PC-9 (cell line): ENCODE measurements at regions not wholly inside any gene's neighbourhood (a gene's known extent, or its start where the extent isn't known, plus 50 kb on each side); places are given as distances from the start of the nearest gene placed in this dataset.

ENCODE experiments used
- BruUV-seq: library from RNA; stranded (reverse); fragments of 400-500 nt; replicated peaks from 2 replicates; lab custom pipeline; 2021; lab: Mats Ljungman, UMichigan
- CTCF ChIA-PET: fragments of 300-600 bp; sonication (Branson Sonifier 250); formaldehyde crosslinking; loops from one replicate; lab custom pipeline; 2022; ENCODE audit warnings: antibody characterized with exemption; lab: Charles Lee
- POLR2A ChIA-PET: fragments of 300-600 bp; sonication (Branson Sonifier 250); formaldehyde crosslinking; loops from one replicate; lab custom pipeline; 2022; ENCODE audit warnings: antibody characterized with exemption; ENCODE audit not compliant: unreplicated experiment; lab: Charles Lee
- DNase-seq, 2 experiments: peaks; one replicate each; pipeline versions ENCODE4 v3.0.0 to v3.0.0-alpha.2; 2015 to 2022; ENCODE audit warnings: mixed read lengths in 1 of 2
- H2AFZ ChIP-seq: fragments of 200-600 bp; sonication (generic); 2 replicates; pipeline ENCODE4 v1.8.1; 2017; ENCODE audit warnings: antibody characterized with exemption
- H3F3A ChIP-seq: fragments of 200-600 bp; sonication (generic); 2 replicates; pipeline ENCODE4 v1.8.1; 2017; ENCODE audit warnings: antibody characterized with exemption, mild to moderate bottlenecking, low read depth; ENCODE audit not compliant: insufficient read depth
- H3K27ac ChIP-seq: fragments of 200-600 bp; sonication (generic); 2 replicates; pipeline ENCODE4 v1.6.1; 2016; ENCODE audit warnings: mixed run types
- H3K27me3 ChIP-seq: fragments of 200-600 bp; sonication (generic); 2 replicates; pipeline ENCODE4 v1.6.1; 2016; ENCODE audit warnings: low read depth, mixed run types; ENCODE audit not compliant: insufficient read depth
- H3K36me3 ChIP-seq: fragments of 200-600 bp; sonication (generic); 2 replicates; pipeline ENCODE4 v1.6.1; 2016; ENCODE audit warnings: low read depth, mixed run types
- H3K4me1 ChIP-seq: fragments of 200-600 bp; sonication (generic); replicated peaks from 2 replicates; pipeline ENCODE4 v1.6.1; 2016; ENCODE audit warnings: mixed run types; ENCODE audit not compliant: insufficient read depth
- H3K4me2 ChIP-seq: fragments of 200-600 bp; sonication (generic); 2 replicates; pipeline ENCODE4 v1.6.1; 2017; ENCODE audit warnings: mixed run types
- H3K4me3 ChIP-seq: fragments of 200-600 bp; sonication (generic); 2 replicates; pipeline ENCODE4 v1.6.1; 2016; ENCODE audit warnings: mixed run types
- H3K79me2 ChIP-seq: fragments of 200-600 bp; sonication (generic); 2 replicates; pipeline ENCODE4 v1.6.1; 2017; ENCODE audit warnings: low read depth, mixed run types
- H3K9me2 ChIP-seq: fragments of 200-600 bp; sonication (generic); 2 replicates; pipeline ENCODE4 v1.8.1; 2017; ENCODE audit warnings: mild to moderate bottlenecking; ENCODE audit not compliant: insufficient read depth
- H3K9me3 ChIP-seq: fragments of 200-600 bp; sonication (generic); 2 replicates; pipeline ENCODE4 v1.8.1; 2016; ENCODE audit warnings: low read depth; ENCODE audit not compliant: insufficient read depth
- H4K20me1 ChIP-seq: fragments of 200-600 bp; sonication (generic); 2 replicates; pipeline ENCODE4 v1.8.1; 2017; ENCODE audit not compliant: insufficient read depth
- CTCF ChIP-seq: fragments of 200-600 bp; sonication (generic); conservative IDR thresholded peaks from 2 replicates; pipeline ENCODE4 v1.6.1; 2017; ENCODE audit warnings: mixed run types, antibody characterized with exemption, mild to moderate bottlenecking, moderate library complexity
- EZH2 ChIP-seq: fragments of 200-600 bp; sonication (generic); IDR thresholded peaks from 2 replicates; pipeline ENCODE4 v1.8.0; 2017; ENCODE audit warnings: antibody characterized with exemption, low read depth
- intact Hi-C: fragments of 100-400 bp; cut with micrococcal nuclease; formaldehyde crosslinking; loops from one replicate; pipeline ENCODE4 v1.10.0; 2022; ENCODE audit not compliant: unreplicated experiment

- Histone ChIP-seq H2AFZ (no peak overlapping the region), H4K20me1 (no peaks in the 10 kb centered on the region), H3K9me2 (no peaks in the 10 kb centered on the region), H3K27ac (no peak overlapping the region), H3K79me2 (no peaks in the 10 kb centered on the region), H3K36me3 (no peaks in the 10 kb centered on the region), H3K27me3 (no peaks in the 10 kb centered on the region), H3K4me2 (no peak overlapping the region), H3K9me3 (no peaks in the 10 kb centered on the region), H3K4me3 (no peak overlapping the region), H3K4me1 (no peaks in the 10 kb centered on the region), H3F3A (no peaks in the 10 kb centered on the region)
- TF ChIP-seq CTCF (no peak), EZH2 (no peak)
- intact Hi-C loops: no loop called here
- ChIA-PET CTCF (no interaction called here), POLR2A (no interaction called here)
- BruUV-seq: no TSS peak
- no peak for DNase-seq
These were observed 194.1 kb downstream of the MIB1 start for GRCh38 chr18:21934766-21935015.

GRCh38 chr18:21943456-21943855, 202.9 kb downstream of the MIB1 start:
- no peaks in the 10 kb centered on the region for H3K27me3 ChIP-seq
- POLR2A ChIA-PET: no interaction called here
- no peak for TF ChIP-seq CTCF
- TF ChIP-seq EZH2: no peak

GRCh38 chr18:21949326-21950015, 208.9 kb downstream of the MIB1 start:
- H3K4me1 ChIP-seq: no peaks in the 10 kb centered on the region
- no peak for DNase-seq
- H3K9me2 ChIP-seq: no peaks in the 10 kb centered on the region
- no peak overlapping the region for H3K4me3 ChIP-seq
- no peaks in the 10 kb centered on the region for H4K20me1 ChIP-seq
- CTCF ChIA-PET: no interaction called here
- no peak overlapping the region for H3K27ac ChIP-seq
- H3K79me2 ChIP-seq: no peaks in the 10 kb centered on the region
- H3K27me3 ChIP-seq: no peaks in the 10 kb centered on the region
- H3K4me2 ChIP-seq: no peak overlapping the region
- H2AFZ ChIP-seq: no peak overlapping the region
- intact Hi-C loops: no loop called here
- no peaks in the 10 kb centered on the region for H3F3A ChIP-seq
- no peaks in the 10 kb centered on the region for H3K9me3 ChIP-seq
- no peak for TF ChIP-seq CTCF
- no peak for TF ChIP-seq EZH2
- H3K36me3 ChIP-seq: no peaks in the 10 kb centered on the region
- POLR2A ChIA-PET: no interaction called here
- BruUV-seq: no TSS peak

More at GRCh38 chr18:21943456-21943855, 202.9 kb downstream of the MIB1 start:
- no peaks in the 10 kb centered on the region for H3F3A ChIP-seq
- H4K20me1 ChIP-seq: no peaks in the 10 kb centered on the region
- CTCF ChIA-PET: no interaction called here
- H3K27ac ChIP-seq: no peak overlapping the region
- no peaks in the 10 kb centered on the region for H3K36me3 ChIP-seq
- intact Hi-C loops: no loop called here
- no peak for DNase-seq
- no peak overlapping the region for H3K4me2 ChIP-seq
- H3K4me3 ChIP-seq: no peak overlapping the region
- BruUV-seq: no TSS peak
- H2AFZ ChIP-seq: no peak overlapping the region
- no peaks in the 10 kb centered on the region for H3K9me2 ChIP-seq
- H3K4me1 ChIP-seq: no peaks in the 10 kb centered on the region
- H3K79me2 ChIP-seq: no peaks in the 10 kb centered on the region
- no peaks in the 10 kb centered on the region for H3K9me3 ChIP-seq
